WTC11 (cell line): ENCODE measurements at regions not wholly inside any gene's neighbourhood (a gene's known extent, or its start where the extent isn't known, plus 50 kb on each side); places are given as distances from the start of the nearest gene placed in this dataset.

Experiments used
- ATAC-seq: fragments of 200-7000 bp; cut with Tn5 transposase; 2 replicates; pipeline ENCODE4 v1.10.0; 2021; ENCODE audit warnings: mild to moderate bottlenecking, moderate library complexity
- CTCF ChIA-PET: fragments of 300-600 bp; sonication (Branson Sonifier 250); formaldehyde crosslinking; loops from one replicate; lab custom pipeline; 2021; ENCODE audit warnings: antibody characterized with exemption; lab: Charles Lee
- POLR2A ChIA-PET: fragments of 350-600 bp; sonication (Branson Sonifier 250); formaldehyde crosslinking; loops from one replicate; lab custom pipeline; 2021; ENCODE audit warnings: antibody characterized with exemption; lab: Charles Lee
- DNase-seq: peaks from one replicate; pipeline ENCODE4 v3.0.0; 2021; ENCODE audit warnings: low spot score
- H3K27ac Mint-ChIP-seq: 2 replicates; pipeline ENCODE4 v1.8.0; 2021; ENCODE audit warnings: mixed read lengths
- H3K27me3 Mint-ChIP-seq: 2 replicates; pipeline ENCODE4 v1.8.0; 2021; ENCODE audit warnings: low read depth, mild to moderate bottlenecking, moderate library complexity, mixed read lengths
- H3K36me3 Mint-ChIP-seq: 2 replicates; pipeline ENCODE4 v1.8.0; 2021; ENCODE audit warnings: mixed read lengths
- H3K4me1 Mint-ChIP-seq: 2 replicates; pipeline ENCODE4 v1.8.0; 2022; ENCODE audit warnings: mixed read lengths
- H3K4me3 Mint-ChIP-seq: 2 replicates; pipeline ENCODE4 v1.8.0; 2021; ENCODE audit warnings: mild to moderate bottlenecking, moderate library complexity, mixed read lengths
- H3K9me3 Mint-ChIP-seq: 2 replicates; pipeline ENCODE4 v1.8.0; 2021; ENCODE audit warnings: mixed read lengths
- ARID4B ChIP-seq: sonication (generic); formaldehyde crosslinking; IDR thresholded peaks from 2 replicates; pipeline ENCODE4 v1.8.0; 2023; ENCODE audit warnings: missing genetic modification reagents, mild to moderate bottlenecking, borderline replicate concordance
- ELF4 ChIP-seq: sonication (generic); formaldehyde crosslinking; IDR thresholded peaks from 2 replicates; pipeline ENCODE4 v1.8.1; 2022; ENCODE audit warnings: low read depth, mild to moderate bottlenecking, moderate library complexity, missing genetic modification reagents
- ERG ChIP-seq: fragments of 250-450 bp; sonication (Bioruptor Pico); IDR thresholded peaks from 2 replicates; pipeline ENCODE4 v1.8.0; 2021; ENCODE audit warnings: mild to moderate bottlenecking
- FOXJ3 ChIP-seq: sonication (generic); formaldehyde crosslinking; IDR thresholded peaks from 2 replicates; pipeline ENCODE4 v1.9.0; 2021; ENCODE audit warnings: missing genetic modification reagents, mild to moderate bottlenecking, borderline replicate concordance
- FOXK1 ChIP-seq: sonication (generic); formaldehyde crosslinking; IDR thresholded peaks from 2 replicates; pipeline ENCODE4 v1.8.0; 2022; ENCODE audit warnings: mild to moderate bottlenecking, moderate library complexity, missing genetic modification reagents
- FOXP1 ChIP-seq: sonication (generic); formaldehyde crosslinking; IDR thresholded peaks from 2 replicates; pipeline ENCODE4 v1.8.0; 2022; ENCODE audit warnings: missing genetic modification reagents, mild to moderate bottlenecking, moderate library complexity, borderline replicate concordance
- JUN ChIP-seq: sonication (generic); formaldehyde crosslinking; IDR thresholded peaks from 2 replicates; pipeline ENCODE4 v1.8.0; 2023; ENCODE audit warnings: mild to moderate bottlenecking, missing genetic modification reagents
- MXD4 ChIP-seq: fragments of 250-450 bp; sonication (Bioruptor Pico); IDR thresholded peaks from 2 replicates; pipeline ENCODE4 v1.8.0; 2021; ENCODE audit warnings: mild to moderate bottlenecking, moderate library complexity, borderline replicate concordance
- MYBL2 ChIP-seq: sonication (generic); formaldehyde crosslinking; IDR thresholded peaks from 2 replicates; pipeline ENCODE4 v1.8.1; 2023; ENCODE audit warnings: mild to moderate bottlenecking, moderate library complexity, missing genetic modification reagents
- PREB ChIP-seq: sonication (generic); formaldehyde crosslinking; IDR thresholded peaks from 2 replicates; pipeline ENCODE4 v1.8.1; 2022; ENCODE audit warnings: mild to moderate bottlenecking, missing genetic modification reagents, moderate library complexity, borderline replicate concordance
- RORB ChIP-seq: fragments of 250-450 bp; sonication (Bioruptor Pico); IDR thresholded peaks from 2 replicates; pipeline ENCODE4 v1.9.0; 2021; ENCODE audit warnings: mild to moderate bottlenecking
- SMAD4 ChIP-seq: sonication (generic); formaldehyde crosslinking; IDR thresholded peaks from 2 replicates; pipeline ENCODE4 v1.8.0; 2022; ENCODE audit warnings: mild to moderate bottlenecking, missing genetic modification reagents
- SP1 ChIP-seq: sonication (generic); formaldehyde crosslinking; conservative IDR thresholded peaks from 2 replicates; pipeline ENCODE4 v1.8.1; 2022; ENCODE audit warnings: missing genetic modification reagents
- TEAD4 ChIP-seq: sonication (generic); formaldehyde crosslinking; IDR thresholded peaks from 2 replicates; pipeline ENCODE4 v1.8.0; 2022; ENCODE audit warnings: mild to moderate bottlenecking, missing genetic modification reagents
- TP53 ChIP-seq: sonication (generic); formaldehyde crosslinking; IDR thresholded peaks from 2 replicates; pipeline ENCODE4 v1.8.1; 2023; ENCODE audit warnings: mild to moderate bottlenecking, missing genetic modification reagents
- ZBTB43 ChIP-seq: sonication (generic); formaldehyde crosslinking; IDR thresholded peaks from 2 replicates; pipeline ENCODE4 v1.8.1; 2023; ENCODE audit warnings: mild to moderate bottlenecking, missing genetic modification reagents
- ZNF121 ChIP-seq: sonication (generic); formaldehyde crosslinking; IDR thresholded peaks from 2 replicates; pipeline ENCODE4 v1.8.0; 2023; ENCODE audit warnings: missing genetic modification reagents
- ZNF219 ChIP-seq: sonication (generic); formaldehyde crosslinking; IDR thresholded peaks from 2 replicates; pipeline ENCODE4 v1.8.0; 2023; ENCODE audit warnings: missing genetic modification reagents, mild to moderate bottlenecking, borderline replicate concordance
- ZNF512 ChIP-seq: sonication (generic); formaldehyde crosslinking; IDR thresholded peaks from 2 replicates; pipeline ENCODE4 v1.8.1; 2022; ENCODE audit warnings: missing genetic modification reagents, borderline replicate concordance
- ZNF532 ChIP-seq: fragments of 250-450 bp; sonication (Bioruptor Pico); IDR thresholded peaks from 2 replicates; pipeline ENCODE4 v1.9.0; 2021; ENCODE audit warnings: mild to moderate bottlenecking, borderline replicate concordance

- ATAC-seq (no peak), DNase-seq (no peak)
- no peaks in the 10 kb centered on the region for H3K36me3 Mint-ChIP-seq
- no peaks in the 10 kb centered on the region for H3K9me3 Mint-ChIP-seq
- ChIA-PET CTCF (no interaction called here), POLR2A (no interaction called here)
- no peak overlapping the region for H3K27ac Mint-ChIP-seq
- H3K4me1 Mint-ChIP-seq, result peaks cover 3% of the 10 kb centered on the region
- no peak for TF ChIP-seq ZNF219 (CRISPR knock-in tag)
- no peak for TF ChIP-seq FOXP1 (CRISPR knock-in tag)
- TF ChIP-seq TEAD4 (CRISPR knock-in tag), result no peak
- TF ChIP-seq FOXK1 (CRISPR knock-in tag), result no peak
- no peak for TF ChIP-seq TP53 (CRISPR knock-in tag)
- no peak for TF ChIP-seq ZBTB43 (CRISPR knock-in tag)
- no peak for TF ChIP-seq ZNF532 (CRISPR knock-in tag)
- TF ChIP-seq RORB (CRISPR knock-in tag), result no peak
- no peak for TF ChIP-seq JUN (CRISPR knock-in tag)
- TF ChIP-seq MXD4, result no peak
- no peak for TF ChIP-seq MYBL2
- no peak for TF ChIP-seq ARID4B (CRISPR knock-in tag)
- no peak for TF ChIP-seq ERG (CRISPR knock-in tag)
- TF ChIP-seq ELF4 (CRISPR knock-in tag), result no peak
- no peak for TF ChIP-seq FOXJ3
- no peak for TF ChIP-seq PREB
- TF ChIP-seq SP1, result no peak
- no peak for TF ChIP-seq SMAD4
- no peak for TF ChIP-seq ZNF512 (CRISPR knock-in tag)
- TF ChIP-seq ZNF121 (CRISPR knock-in tag), result no peak
- TF ChIP-seq, all 79 proteins: peak for 0
- Mint-ChIP-seq H3K27me3 (no peaks in the 10 kb centered on the region), H3K4me3 (no peak overlapping the region)
These were observed 70.7 kb upstream of the PSMA6 start for GRCh38 chr14:35221462-35221861.
